Fibroblast of pulmonary artery (primary cell): ENCODE measurements at regions not wholly inside any gene's neighbourhood (a gene's known extent, or its start where the extent isn't known, plus 50 kb on each side); places are given as distances from the start of the nearest gene placed in this dataset.

Source experiments
- DNase-seq: peaks from one replicate; pipeline ENCODE4 v3.0.0-alpha.2; 2010; ENCODE audit warnings: low read depth
- H3K4me3 ChIP-seq: replicated peaks from 2 replicates; pipeline ENCODE4 v1.5.1; 2011; ENCODE audit warnings: low read depth, mild to moderate bottlenecking, control low read depth, low read length, moderate library complexity
- CTCF ChIP-seq: IDR thresholded peaks from 2 replicates; pipeline ENCODE4 v1.5.1; 2011; ENCODE audit warnings: mild to moderate bottlenecking, control low read depth, low read length, inconsistent platforms; ENCODE audit errors: missing control alignments

- TF ChIP-seq CTCF: no peak
- H3K4me3 ChIP-seq: no peak overlapping the region
- no peak for DNase-seq
These were observed 675.5 kb downstream of the HTR1A start for GRCh38 chr5:63286724-63287123.

DNA sequence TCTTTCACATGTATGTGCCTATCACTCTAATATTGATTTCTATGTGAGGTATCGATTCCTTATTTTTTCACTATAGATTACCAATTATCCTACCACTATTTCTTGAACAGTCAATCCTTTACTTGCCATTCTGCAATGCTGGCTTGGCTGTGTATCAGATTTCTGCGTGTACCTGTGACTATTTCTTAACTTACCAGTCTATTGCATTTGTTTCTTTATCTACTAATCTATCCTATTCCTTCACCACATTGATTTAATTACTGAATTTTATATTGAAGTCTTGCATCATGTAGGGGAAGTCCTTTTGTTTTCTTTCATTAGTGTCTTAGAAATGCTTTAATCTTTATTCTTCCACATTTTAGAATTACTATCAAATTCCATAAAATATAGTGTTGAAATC is 684.8 kb downstream of the LRRC70 start:
- no peak for TF ChIP-seq CTCF
- H3K4me3 ChIP-seq: no peak overlapping the region
- no peak for DNase-seq

DNA sequence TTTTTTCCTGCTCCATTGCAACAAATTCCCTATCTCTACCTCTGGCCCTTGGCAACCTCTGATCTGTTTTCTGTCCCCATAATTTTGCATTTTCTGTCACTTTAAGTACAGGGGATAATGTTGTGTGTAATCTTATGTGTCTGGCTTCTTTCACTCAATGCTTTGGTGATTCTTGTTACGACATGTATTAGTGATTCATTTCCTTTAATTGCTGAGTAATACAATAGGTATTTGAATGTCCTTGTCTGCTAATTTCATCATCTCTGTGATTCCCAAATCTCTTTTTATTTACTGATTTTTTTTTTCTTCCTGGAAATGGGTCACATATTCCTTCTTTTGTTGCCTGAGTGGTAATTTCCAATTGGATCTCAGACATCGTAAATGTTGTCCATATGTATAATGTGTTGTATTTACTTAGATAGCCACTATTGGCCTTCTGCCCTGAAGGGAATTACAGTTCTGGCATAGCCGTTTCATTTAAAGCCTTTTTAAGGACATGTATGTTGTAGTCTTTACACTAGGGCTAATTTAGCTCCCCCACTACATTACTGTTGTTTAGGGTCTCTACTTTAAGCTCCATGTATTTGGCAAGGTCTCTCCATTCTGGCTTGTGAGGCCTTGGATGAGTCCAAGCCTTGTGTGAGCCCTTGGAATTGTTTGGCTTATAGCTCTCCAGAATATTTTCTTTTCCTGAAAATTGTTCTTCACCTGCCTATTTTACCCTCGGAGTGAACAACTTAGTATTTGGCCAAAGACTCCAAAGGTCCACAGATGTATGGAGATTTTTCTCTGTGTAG is 683.8 kb downstream of the LRRC70 start:
- H3K4me3 ChIP-seq: no peak overlapping the region
- peak; percentile 90 for DNase-seq
- no peak for TF ChIP-seq CTCF

DNA sequence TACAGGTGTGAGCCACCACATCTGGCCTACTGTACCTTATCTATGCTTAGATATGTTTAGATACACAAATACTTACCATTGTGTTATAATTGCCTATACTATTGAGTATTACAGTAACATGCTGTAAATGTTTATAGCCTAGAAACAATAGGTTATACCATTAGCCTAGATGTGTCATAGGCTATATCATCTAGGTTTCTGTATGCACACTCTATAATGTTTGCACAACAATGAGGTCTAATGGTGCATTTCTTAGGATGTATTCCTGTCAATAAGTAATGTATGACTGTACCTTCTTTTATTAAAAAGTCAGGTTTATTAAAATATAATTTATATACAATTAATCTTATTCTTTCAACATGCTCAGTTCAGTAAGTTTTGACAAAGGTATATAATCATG is 683.1 kb downstream of the LRRC70 start:
- DNase-seq: no peak
- no peak for TF ChIP-seq CTCF
- H3K4me3 ChIP-seq: no peak overlapping the region

DNA sequence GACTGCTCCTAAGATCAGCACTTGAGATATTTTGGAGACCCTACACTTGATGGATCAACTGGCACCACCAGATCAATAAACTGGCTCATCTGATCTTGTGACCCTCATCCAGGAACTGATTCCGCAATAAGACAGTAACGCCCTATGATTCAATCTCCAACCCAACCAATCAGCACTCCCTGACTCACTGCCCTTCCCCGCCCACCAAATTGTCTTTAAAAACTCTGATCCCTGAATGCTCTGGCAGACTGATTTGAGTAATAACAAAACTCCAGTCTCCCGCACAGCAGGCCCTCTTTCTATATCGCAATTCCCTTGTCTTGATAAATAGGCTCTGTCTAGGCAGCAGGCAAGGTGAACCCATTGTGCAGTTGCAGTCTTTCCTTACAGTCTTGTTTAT is 677.0 kb downstream of the LRRC70 start:
- no peak for TF ChIP-seq CTCF
- no peak overlapping the region for H3K4me3 ChIP-seq
- DNase-seq: no peak

DNA sequence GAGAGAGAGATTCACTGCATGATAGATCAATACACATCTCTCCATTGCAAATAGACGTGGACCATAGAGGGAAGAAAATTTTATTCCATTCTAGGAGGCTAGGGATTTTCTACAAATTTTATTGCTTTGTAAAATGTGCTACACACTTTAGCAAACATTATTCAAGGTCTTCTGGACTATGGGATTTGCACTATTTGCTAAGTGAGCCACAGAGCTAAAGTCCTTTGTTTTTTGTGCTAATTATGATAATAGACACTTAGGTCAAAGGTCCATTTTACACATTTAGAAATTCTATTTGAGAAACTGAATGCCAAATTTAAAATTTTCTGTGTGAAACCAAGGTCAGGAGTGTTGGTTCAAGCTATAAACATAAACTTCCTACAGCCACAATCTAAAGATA is 672.3 kb downstream of the LRRC70 start:
- H3K4me3 ChIP-seq: no peak overlapping the region
- no peak for DNase-seq
- no peak for TF ChIP-seq CTCF

GRCh38 chr5:63249960-63250359 is 671.3 kb downstream of the LRRC70 start:
- no peak overlapping the region for H3K4me3 ChIP-seq
- no peak for DNase-seq
- no peak for TF ChIP-seq CTCF
